GM12875 (cell line): ENCODE measurements at regions not wholly inside any gene's neighbourhood (a gene's known extent, or its start where the extent isn't known, plus 50 kb on each side); places are given as distances from the start of the nearest gene placed in this dataset.

Experiments used
- H3K4me3 ChIP-seq: one replicate; pipeline ENCODE4 v1.5.1; 2011; ENCODE audit warnings: low read depth, low read length, control low read depth
- TF ChIP-seq, protein P1 (sequence below): IDR thresholded peaks from 2 replicates; pipeline ENCODE4 v1.5.1; 2011; ENCODE audit warnings: low read depth, mild to moderate bottlenecking, control low read depth, inconsistent platforms, low read length, moderate library complexity, borderline replicate concordance; ENCODE audit not compliant: insufficient read depth

DNA sequence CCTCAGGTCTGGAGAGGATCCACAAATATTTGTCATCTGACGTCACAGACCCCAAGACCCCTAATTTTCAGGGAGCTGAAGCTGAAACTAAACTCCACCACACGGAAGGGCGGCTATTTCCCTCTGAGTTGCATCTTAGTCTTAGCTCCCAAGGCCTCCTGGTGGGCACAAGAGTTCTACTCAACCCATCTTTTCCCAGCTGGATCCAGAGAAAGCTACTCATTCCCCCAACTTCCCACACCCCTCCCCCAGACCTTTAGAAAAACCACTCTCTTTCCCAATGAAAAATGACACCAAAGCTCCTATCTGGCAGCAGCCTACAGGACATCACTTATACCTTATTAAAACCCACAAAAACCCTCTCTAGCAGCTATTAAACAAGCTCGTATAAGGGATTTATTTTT lies 67.1 kb upstream of the SLC1A1 start:
- TF ChIP-seq, protein P1, sequence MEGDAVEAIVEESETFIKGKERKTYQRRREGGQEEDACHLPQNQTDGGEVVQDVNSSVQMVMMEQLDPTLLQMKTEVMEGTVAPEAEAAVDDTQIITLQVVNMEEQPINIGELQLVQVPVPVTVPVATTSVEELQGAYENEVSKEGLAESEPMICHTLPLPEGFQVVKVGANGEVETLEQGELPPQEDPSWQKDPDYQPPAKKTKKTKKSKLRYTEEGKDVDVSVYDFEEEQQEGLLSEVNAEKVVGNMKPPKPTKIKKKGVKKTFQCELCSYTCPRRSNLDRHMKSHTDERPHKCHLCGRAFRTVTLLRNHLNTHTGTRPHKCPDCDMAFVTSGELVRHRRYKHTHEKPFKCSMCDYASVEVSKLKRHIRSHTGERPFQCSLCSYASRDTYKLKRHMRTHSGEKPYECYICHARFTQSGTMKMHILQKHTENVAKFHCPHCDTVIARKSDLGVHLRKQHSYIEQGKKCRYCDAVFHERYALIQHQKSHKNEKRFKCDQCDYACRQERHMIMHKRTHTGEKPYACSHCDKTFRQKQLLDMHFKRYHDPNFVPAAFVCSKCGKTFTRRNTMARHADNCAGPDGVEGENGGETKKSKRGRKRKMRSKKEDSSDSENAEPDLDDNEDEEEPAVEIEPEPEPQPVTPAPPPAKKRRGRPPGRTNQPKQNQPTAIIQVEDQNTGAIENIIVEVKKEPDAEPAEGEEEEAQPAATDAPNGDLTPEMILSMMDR: no peak
- no peak overlapping the region for H3K4me3 ChIP-seq

DNA sequence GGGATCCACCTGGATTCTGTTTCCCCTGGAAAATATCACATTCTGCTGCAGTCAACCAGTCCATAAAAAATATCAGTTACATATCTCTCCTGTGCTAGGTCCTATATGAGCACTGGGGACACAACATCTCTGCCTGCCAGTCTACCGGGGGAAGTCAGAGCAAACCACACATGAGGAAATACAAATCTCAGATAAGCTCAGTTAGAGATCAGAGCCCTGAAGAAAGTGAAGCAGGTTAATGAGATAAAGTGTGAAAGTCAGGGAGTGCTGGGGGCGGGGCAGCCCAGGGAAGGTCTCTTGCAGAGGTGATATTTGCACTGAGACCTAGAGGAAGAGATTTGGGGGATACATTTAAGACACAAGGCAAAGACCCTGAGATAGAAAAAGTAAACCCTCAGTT lies 67.8 kb upstream of the SLC1A1 start:
- H3K4me3 ChIP-seq: no peak overlapping the region

DNA sequence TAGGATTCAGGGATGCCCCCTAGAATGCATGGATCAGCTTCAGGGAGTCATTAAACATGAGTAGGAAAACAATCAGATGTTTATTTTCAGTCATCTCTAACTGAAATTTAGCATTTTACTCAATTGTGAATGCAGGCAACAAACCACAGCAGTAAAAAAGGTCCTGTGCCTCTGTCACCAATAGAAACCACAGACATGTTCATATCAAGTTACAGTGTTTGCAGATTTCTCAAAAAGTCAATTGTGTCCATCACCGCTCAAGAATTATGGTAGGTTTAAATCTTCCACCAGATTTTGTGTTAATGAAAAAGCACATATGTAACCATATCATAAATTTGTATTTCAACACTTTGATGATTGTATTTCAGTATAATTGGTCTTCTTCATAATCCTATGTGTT lies 68.4 kb upstream of the SLC1A1 start:
- H3K4me3 ChIP-seq: no peak overlapping the region
- TF ChIP-seq, protein P1: no peak

More for the DNA sequence above, 67.8 kb upstream of the SLC1A1 start:
- TF ChIP-seq, protein P1: no peak

DNA sequence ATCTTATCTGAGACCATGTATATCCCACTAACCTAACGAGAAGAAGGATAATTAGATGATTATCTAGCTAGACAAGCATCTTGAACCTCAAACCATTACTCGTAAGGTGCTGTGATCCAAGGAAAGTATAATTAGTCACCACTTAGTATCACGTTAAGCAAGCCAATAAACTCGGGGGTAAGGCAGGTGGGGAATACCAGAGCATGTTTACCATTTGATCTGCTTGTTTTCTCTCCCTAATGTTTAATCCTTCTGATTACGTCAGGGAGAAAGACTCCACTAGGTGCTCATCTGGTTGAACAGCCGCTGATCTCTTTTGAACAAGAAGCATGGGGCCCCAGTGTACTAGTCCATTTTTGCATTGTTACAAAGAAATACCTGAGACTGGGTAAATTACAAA lies 69.9 kb upstream of the SLC1A1 start:
- TF ChIP-seq, protein P1: no peak
- H3K4me3 ChIP-seq: no peak overlapping the region

DNA sequence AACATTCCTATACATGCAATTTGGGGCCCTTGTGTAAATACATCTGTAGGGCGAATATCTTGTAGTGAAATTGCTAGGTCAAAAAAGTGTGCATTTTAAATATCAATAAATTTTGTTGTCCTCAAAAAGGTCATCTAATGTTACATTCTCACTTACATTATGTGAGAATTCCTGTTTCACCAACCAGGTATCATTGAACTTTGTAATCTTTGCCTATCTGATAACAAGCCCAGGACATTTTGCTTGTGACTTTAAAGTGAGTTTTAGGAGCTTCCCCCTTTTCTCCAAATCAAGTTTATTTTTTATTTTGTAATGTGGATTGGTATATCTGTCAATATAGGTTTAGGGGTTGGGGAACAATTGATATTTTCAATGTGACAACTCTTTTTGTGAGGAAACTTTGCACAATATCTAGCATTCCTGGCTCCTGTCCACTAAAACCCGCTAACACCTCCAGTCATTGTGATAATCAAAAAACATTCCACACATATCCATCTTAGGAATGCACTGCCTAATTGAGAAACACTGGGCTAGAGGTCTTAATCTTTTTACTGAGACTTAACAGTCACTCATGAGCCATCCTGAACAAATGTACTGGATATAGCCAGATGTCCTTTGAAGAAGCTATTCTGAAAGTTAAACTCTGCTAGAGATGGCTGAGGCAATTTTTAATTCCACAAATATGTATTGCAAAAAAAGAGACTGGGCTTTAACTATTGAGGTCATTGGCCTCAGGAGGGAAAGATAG lies 72.5 kb upstream of the SLC1A1 start:
- TF ChIP-seq, protein P1: no peak
- H3K4me3 ChIP-seq: no peak overlapping the region

DNA sequence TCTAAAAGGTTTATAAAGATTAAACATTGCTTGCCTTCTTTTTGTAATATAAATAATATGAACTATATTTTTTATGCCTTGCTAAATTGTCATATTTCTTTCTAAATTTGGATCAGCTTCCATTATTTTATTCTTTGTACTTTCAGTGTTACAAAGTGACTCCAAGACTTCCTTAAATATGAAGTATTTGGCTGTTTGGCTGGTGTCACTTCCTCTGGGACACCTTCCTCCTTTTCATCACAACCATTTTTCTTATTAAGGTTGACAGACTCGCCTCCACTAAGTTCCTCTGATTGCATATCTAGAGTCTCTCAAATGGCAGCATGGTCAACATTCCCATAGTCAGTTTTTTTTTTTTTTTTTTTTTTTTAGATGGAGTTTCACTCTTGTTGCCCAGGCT lies 73.8 kb upstream of the SLC1A1 start:
- TF ChIP-seq, protein P1: no peak

DNA sequence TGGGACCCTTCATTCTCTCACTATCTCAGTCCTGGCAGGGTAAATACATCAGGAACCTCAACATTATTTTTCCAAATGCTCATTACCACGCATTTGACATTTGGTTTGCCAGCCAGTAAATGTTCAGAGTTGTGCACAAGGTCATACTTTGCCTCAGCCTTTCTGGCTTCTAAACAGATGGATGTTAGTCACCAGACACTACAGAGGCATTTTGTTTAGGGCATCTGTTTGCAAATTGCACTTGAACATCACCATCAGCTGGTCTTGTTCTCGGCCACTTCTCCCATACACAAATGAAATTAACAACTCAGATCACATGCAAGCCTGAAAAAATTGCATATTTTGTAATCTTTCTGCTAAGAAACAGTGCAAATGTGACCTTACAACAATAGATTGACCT lies 75.0 kb upstream of the SLC1A1 start:
- TF ChIP-seq, protein P1: no peak
- H3K4me3 ChIP-seq: no peak overlapping the region

More for the DNA sequence above, 73.8 kb upstream of the SLC1A1 start:
- H3K4me3 ChIP-seq: no peak overlapping the region
